Keratinocyte (primary cell): ENCODE measurements at regions not wholly inside any gene's neighbourhood (a gene's known extent, or its start where the extent isn't known, plus 50 kb on each side); places are given as distances from the start of the nearest gene placed in this dataset.

Experiments
- DNase-seq: peaks from one replicate; pipeline ENCODE4 v3.0.0-alpha.2; 2011; ENCODE audit warnings: low read depth, missing footprints, low spot score
- FAIRE-seq: peaks from 2 replicates; lab custom pipeline; 2011; peaks lifted over from hg19 to GRCh38; lab: Jason Lieb, UNC
- H2AFZ ChIP-seq: 2 replicates; pipeline ENCODE4 v1.6.0; 2012; ENCODE audit warnings: low read length, control low read depth, inconsistent platforms; ENCODE audit not compliant: control insufficient read depth
- H3K27ac ChIP-seq: 2 replicates; pipeline ENCODE4 v1.5.1; 2011; ENCODE audit warnings: low read length; ENCODE audit not compliant: control insufficient read depth, insufficient read depth
- H3K27me3 ChIP-seq: 3 replicates; pipeline ENCODE4 v1.6.0; 2011; ENCODE audit warnings: low read length; ENCODE audit not compliant: control insufficient read depth, insufficient read depth; ENCODE audit errors: extremely low read depth
- H3K36me3 ChIP-seq, 2 experiments: 2 replicates in 1 of 2; 3 replicates in 1 of 2; pipeline ENCODE4 v1.5.1; 2011; ENCODE audit warnings: low read length in 2 of 2, mild to moderate bottlenecking in 1 of 2; ENCODE audit not compliant: control insufficient read depth in 2 of 2, insufficient read depth in 2 of 2; ENCODE audit errors: extremely low read depth in 1 of 2
- H3K4me1 ChIP-seq: 3 replicates; pipeline ENCODE4 v1.5.1; 2011; ENCODE audit warnings: low read length; ENCODE audit not compliant: control insufficient read depth, insufficient read depth; ENCODE audit errors: extremely low read depth
- H3K4me2 ChIP-seq: 3 replicates; pipeline ENCODE4 v1.6.0; 2011; ENCODE audit warnings: low read depth, low read length; ENCODE audit not compliant: control insufficient read depth, insufficient read depth; ENCODE audit errors: extremely low read depth
- H3K4me3 ChIP-seq, 3 experiments: fragments of 200-600 bp in 1 of 3; sonication (generic) in 1 of 3; 2 replicates in 2 of 3; 3 replicates in 1 of 3; pipeline ENCODE4 v1.5.1; 2011 to 2016; ENCODE audit warnings: low read length in 3 of 3, mild to moderate bottlenecking in 3 of 3, control low read depth in 2 of 3, inconsistent platforms in 1 of 3, low read depth in 1 of 3, mixed read lengths in 1 of 3, mixed run types in 1 of 3, moderate library complexity in 1 of 3; ENCODE audit not compliant: control insufficient read depth in 2 of 3, insufficient read depth in 2 of 3; ENCODE audit errors: extremely low read depth in 1 of 3
- H3K79me2 ChIP-seq: 2 replicates; pipeline ENCODE4 v1.6.0; 2012; ENCODE audit warnings: low read length; ENCODE audit not compliant: control insufficient read depth, insufficient read depth
- H3K9ac ChIP-seq: 3 replicates; pipeline ENCODE4 v1.6.0; 2011; ENCODE audit warnings: low read length; ENCODE audit not compliant: control insufficient read depth, insufficient read depth; ENCODE audit errors: extremely low read depth
- H3K9me1 ChIP-seq: 3 replicates; pipeline ENCODE4 v1.6.0; 2011; ENCODE audit warnings: low read length; ENCODE audit not compliant: control insufficient read depth, insufficient read depth; ENCODE audit errors: extremely low read depth
- H3K9me3 ChIP-seq: 2 replicates; pipeline ENCODE4 v1.5.1; 2012; ENCODE audit warnings: low read depth, low read length; ENCODE audit not compliant: control insufficient read depth
- H4K20me1 ChIP-seq: 3 replicates; pipeline ENCODE4 v1.6.0; 2011; ENCODE audit warnings: low read length; ENCODE audit not compliant: control insufficient read depth, insufficient read depth; ENCODE audit errors: extremely low read depth
- CTCF ChIP-seq, 3 experiments: IDR thresholded peaks in 1 of 3; conservative IDR thresholded peaks in 1 of 3; optimal IDR thresholded peaks in 1 of 3; 2 replicates in 2 of 3; 3 replicates in 1 of 3; pipeline versions ENCODE3 to v1.5.1; 2011; ENCODE audit warnings: low read length in 3 of 3, mild to moderate bottlenecking in 3 of 3, moderate library complexity in 2 of 3, control low read depth in 1 of 3, inconsistent platforms in 1 of 3; ENCODE audit not compliant: insufficient read depth in 2 of 3; ENCODE audit errors: extremely low read depth in 1 of 3
- EZH2 ChIP-seq: IDR thresholded peaks from one replicate; pipeline ENCODE4 v1.6.1; 2012; ENCODE audit warnings: inconsistent platforms, mild to moderate bottlenecking, low read length, moderate library complexity
- dilution Hi-C: fragments of 300-500 bp; cut with MboI; formaldehyde crosslinking; loops from one replicate; pipeline ENCODE4 v1.7.0; 2020; ENCODE audit warnings: low sequenced_read_pairs; ENCODE audit not compliant: extremely low pct_ligation_motif_present

DNA sequence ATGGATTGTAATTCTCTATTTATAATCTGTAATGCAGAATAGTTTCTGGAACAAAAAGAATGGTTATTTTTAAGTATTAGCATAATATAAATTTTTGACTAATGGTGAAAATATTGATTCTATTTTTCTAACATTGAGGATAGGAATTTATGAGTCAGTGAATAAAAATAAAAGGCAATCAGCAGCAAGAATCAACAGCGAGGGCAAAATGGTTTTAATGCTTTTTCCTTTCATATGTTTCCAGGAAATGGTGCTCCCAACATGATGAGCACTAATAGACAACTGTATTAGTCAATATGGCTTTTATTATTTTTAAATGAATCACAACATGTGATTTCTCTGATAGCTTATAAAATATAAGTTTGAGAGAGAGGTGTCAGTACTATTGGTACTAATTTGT is 90.7 kb upstream of the TFPI start:
- Histone ChIP-seq H4K20me1 (no peaks in the 10 kb centered on the region), H3K9me3 (no peaks in the 10 kb centered on the region), H3K36me3 (no peaks in the 10 kb centered on the region), H3K4me3 (no peak overlapping the region), H3K9ac (no peak overlapping the region), H3K27ac (no peak overlapping the region), H3K27me3 (no peaks in the 10 kb centered on the region), H3K79me2 (no peaks in the 10 kb centered on the region), H3K4me1 (no peaks in the 10 kb centered on the region), H3K4me2 (no peak overlapping the region), H2AFZ (no peak overlapping the region), H3K9me1 (no peaks in the 10 kb centered on the region)
- TF ChIP-seq CTCF (optimal IDR thresholded peaks at IDR 0.05 in 1 of 3, IDR thresholded peaks at IDR 0.05 in 1 of 3, conservative IDR thresholded peaks at IDR 0.05 in 1 of 3; ENCODE audit: extremely low read depth in 1 of 3, insufficient read depth in 2 of 3, low read length in 3 of 3) (no peak), EZH2 (no peak)
- FAIRE-seq (no peak), DNase-seq (no peak)
- dilution Hi-C loops: no loop called here

- Histone ChIP-seq H3K9ac (no peak overlapping the region), H3K27me3 (no peaks in the 10 kb centered on the region), H3K9me1 (no peaks in the 10 kb centered on the region), H3K4me1 (no peaks in the 10 kb centered on the region), H3K79me2 (no peaks in the 10 kb centered on the region), H4K20me1 (no peaks in the 10 kb centered on the region), H3K9me3 (no peaks in the 10 kb centered on the region), H2AFZ (peak overlapping the region; percentile 44), H3K4me3 (no peak overlapping the region), H3K27ac (no peak overlapping the region), H3K4me2 (no peak overlapping the region), H3K36me3 (no peaks in the 10 kb centered on the region)
- dilution Hi-C loops: no loop called here
- no peak for TF ChIP-seq CTCF (optimal IDR thresholded peaks at IDR 0.05 in 1 of 3, IDR thresholded peaks at IDR 0.05 in 1 of 3, conservative IDR thresholded peaks at IDR 0.05 in 1 of 3; ENCODE audit: extremely low read depth in 1 of 3, insufficient read depth in 2 of 3, low read length in 3 of 3)
- TF ChIP-seq EZH2: no peak
- DNase-seq (no peak), FAIRE-seq (no peak)
Observed at GRCh38 chr2:187646556-187646955, 92.3 kb upstream of the TFPI start.
